Fibroblast of lung (primary cell): ENCODE measurements at regions not wholly inside any gene's neighbourhood (a gene's known extent, or its start where the extent isn't known, plus 50 kb on each side); places are given as distances from the start of the nearest gene placed in this dataset.

Experiments used
- EZH2 ChIP-seq: IDR thresholded peaks from 2 replicates; pipeline ENCODE4 v1.5.1; 2012; ENCODE audit warnings: low read length, control low read depth, mild to moderate bottlenecking; ENCODE audit errors: missing control alignments
- TF ChIP-seq, protein P1 (sequence below), 2 donors: IDR thresholded peaks in 1 of 2; conservative IDR thresholded peaks in 1 of 2; 1 replicate in 1 of 2; 2 replicates in 1 of 2; pipeline ENCODE4 v1.5.1; 2011 to 2012; ENCODE audit warnings: low read length in 2 of 2, control low read depth in 1 of 2, inconsistent platforms in 1 of 2, low read depth in 1 of 2, mild to moderate bottlenecking in 1 of 2

DNA sequence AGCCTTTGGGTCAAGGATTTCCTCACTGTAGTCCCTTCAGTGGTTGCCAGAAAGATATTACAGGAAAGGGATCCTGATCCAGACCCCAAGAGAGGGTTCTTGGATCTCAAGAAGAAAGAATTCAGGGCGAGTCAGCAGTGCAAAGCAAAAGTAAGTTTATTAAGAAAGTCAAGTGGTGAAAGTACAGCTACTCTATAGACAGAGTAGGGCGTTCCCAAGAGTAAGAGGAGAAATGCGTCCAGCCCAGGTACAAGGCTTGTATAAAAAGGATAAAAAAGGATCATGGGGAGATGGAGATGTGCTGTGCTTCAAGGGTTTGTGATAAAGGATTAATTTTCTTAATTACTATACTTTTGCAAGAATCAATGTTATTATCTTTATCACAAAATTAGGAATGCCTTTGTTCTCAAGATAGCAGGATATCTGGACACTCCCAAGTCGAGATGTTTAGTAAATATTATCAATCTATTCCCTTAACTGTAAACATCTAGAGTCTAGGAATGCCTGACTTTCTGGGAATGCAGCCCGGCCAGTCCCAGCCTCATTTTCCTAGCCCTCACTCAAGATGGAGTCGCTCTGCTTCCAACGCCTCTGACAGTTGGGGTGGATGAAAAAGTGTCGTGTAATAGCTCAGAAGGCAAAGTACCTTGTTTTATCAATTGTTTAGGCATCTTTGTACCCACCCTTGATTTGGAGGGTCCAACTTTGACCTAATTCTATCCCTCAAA is 360.7 kb downstream of the GPM6A start:
- TF ChIP-seq, protein P1, sequence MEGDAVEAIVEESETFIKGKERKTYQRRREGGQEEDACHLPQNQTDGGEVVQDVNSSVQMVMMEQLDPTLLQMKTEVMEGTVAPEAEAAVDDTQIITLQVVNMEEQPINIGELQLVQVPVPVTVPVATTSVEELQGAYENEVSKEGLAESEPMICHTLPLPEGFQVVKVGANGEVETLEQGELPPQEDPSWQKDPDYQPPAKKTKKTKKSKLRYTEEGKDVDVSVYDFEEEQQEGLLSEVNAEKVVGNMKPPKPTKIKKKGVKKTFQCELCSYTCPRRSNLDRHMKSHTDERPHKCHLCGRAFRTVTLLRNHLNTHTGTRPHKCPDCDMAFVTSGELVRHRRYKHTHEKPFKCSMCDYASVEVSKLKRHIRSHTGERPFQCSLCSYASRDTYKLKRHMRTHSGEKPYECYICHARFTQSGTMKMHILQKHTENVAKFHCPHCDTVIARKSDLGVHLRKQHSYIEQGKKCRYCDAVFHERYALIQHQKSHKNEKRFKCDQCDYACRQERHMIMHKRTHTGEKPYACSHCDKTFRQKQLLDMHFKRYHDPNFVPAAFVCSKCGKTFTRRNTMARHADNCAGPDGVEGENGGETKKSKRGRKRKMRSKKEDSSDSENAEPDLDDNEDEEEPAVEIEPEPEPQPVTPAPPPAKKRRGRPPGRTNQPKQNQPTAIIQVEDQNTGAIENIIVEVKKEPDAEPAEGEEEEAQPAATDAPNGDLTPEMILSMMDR (conservative IDR thresholded peaks at IDR 0.05 in 1 of 2, IDR thresholded peaks at IDR 0.05 in 1 of 2; ENCODE audit: low read depth in 1 of 2, low read length in 2 of 2) = no peak
- no peak for TF ChIP-seq EZH2
